22Rv1 (cell line): ENCODE measurements at regions not wholly inside any gene's neighbourhood (a gene's known extent, or its start where the extent isn't known, plus 50 kb on each side); places are given as distances from the start of the nearest gene placed in this dataset.

Experiments
- H3K27ac ChIP-seq: fragments of 450-650 bp; 2 replicates; pipeline ENCODE4 v1.5.1; 2017
- ZFX ChIP-seq: fragments of 450-650 bp; IDR thresholded peaks from 2 replicates; pipeline ENCODE4 v1.6.1; 2017; ENCODE audit warnings: antibody characterized with exemption, borderline replicate concordance
- TF ChIP-seq, protein P1 (sequence below): fragments of 450-650 bp; IDR thresholded peaks from 2 replicates; pipeline ENCODE4 v1.5.1; 2017; ENCODE audit warnings: mild to moderate bottlenecking

DNA sequence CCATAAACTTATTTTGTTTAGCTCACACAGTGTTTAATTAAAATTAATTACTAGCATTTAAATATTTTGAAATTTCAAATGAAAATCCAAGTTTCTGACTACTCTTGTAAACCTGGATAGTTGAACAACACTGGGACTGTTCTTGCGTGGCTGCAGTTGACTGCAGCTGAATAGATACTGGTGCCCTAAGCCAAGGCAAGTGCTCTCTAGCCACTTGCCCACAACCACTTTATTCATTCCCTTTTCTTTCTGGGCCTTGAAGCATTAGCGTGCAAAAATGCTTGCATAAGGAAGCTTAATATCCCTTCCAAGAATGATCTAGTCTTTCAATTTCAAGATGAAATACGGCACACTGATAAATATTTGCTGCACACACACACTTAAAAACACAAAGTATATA is 676.0 kb upstream of the MARCKS start:
- TF ChIP-seq, protein P1, sequence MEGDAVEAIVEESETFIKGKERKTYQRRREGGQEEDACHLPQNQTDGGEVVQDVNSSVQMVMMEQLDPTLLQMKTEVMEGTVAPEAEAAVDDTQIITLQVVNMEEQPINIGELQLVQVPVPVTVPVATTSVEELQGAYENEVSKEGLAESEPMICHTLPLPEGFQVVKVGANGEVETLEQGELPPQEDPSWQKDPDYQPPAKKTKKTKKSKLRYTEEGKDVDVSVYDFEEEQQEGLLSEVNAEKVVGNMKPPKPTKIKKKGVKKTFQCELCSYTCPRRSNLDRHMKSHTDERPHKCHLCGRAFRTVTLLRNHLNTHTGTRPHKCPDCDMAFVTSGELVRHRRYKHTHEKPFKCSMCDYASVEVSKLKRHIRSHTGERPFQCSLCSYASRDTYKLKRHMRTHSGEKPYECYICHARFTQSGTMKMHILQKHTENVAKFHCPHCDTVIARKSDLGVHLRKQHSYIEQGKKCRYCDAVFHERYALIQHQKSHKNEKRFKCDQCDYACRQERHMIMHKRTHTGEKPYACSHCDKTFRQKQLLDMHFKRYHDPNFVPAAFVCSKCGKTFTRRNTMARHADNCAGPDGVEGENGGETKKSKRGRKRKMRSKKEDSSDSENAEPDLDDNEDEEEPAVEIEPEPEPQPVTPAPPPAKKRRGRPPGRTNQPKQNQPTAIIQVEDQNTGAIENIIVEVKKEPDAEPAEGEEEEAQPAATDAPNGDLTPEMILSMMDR: no peak
- no peak for TF ChIP-seq ZFX
- H3K27ac ChIP-seq: no peak overlapping the region

DNA sequence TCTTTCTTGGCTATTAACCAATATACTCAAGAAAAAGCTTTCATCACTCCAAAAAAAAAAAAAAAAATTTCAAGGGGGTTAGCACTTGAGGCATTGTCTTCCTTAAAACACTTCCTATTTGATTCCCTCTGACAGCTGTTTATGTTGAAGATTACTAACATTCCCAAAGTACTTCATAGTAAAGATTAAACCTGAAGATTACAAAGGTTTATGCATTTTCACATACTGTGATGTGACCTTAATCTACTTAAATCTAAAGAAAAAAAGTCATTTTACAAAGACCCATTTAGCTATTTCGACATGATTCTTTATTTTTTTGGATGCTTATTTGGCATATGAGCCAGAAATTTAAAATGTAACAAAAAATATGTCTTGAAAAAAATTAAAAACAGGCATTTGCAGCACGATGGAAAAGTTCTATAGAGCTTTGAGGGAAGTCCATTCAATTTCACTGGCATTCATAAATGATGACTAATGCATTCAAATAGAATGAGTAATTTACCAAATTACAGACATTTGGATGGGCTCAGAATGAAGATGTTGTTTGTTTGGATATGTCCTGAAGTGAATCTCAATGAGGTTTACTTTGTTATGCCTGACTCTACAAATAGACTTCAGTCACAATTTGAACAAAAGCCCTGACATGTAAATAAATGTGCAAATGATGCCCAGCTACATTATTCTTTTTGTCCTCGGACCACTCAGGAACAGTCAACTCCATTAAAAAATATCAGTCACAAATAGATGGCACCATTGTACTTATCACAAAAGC is 674.6 kb upstream of the MARCKS start:
- no peak for TF ChIP-seq ZFX
- TF ChIP-seq, protein P1: no peak
- no peak overlapping the region for H3K27ac ChIP-seq

DNA sequence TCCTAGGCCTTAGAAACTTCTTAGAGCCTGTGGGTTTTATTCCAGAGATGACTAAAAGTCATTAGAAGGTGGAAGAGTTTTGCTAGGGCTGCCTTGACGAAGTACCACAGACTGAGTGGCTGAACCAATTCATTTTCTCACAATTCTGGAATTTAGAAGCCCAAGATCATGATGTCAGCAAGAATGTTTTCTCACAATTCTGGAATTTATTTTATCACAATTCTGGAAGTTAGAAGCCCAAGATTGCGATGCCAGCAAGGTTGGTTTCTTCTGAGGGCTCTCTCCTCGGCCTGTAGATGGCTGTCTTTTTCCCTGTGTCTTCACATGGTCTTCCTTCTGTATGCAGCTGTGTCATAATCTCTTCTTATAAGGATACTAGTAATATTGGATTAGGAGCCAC is 672.9 kb upstream of the MARCKS start:
- no peak overlapping the region for H3K27ac ChIP-seq
- TF ChIP-seq, protein P1: no peak
- no peak for TF ChIP-seq ZFX

DNA sequence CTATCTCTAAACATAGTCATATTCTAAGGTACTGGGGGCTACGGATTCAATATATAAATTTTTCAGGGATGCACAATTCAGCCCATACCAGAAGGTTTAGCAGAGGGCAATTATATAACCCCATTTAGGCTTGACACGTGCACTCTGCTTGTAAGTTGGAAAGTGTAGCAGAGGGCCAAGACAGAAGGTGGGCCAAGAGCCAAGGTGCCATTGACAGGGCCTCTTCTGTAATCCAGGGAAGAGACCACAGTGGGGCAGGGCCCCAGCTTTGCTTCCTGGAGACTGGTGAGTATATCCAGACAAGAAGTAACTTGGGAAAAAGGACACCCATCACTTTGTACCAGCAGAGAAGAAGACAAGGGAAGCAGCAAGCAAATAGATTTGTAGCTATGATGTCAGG is 672.4 kb upstream of the MARCKS start:
- H3K27ac ChIP-seq: no peak overlapping the region
- TF ChIP-seq, protein P1: no peak
- no peak for TF ChIP-seq ZFX

DNA sequence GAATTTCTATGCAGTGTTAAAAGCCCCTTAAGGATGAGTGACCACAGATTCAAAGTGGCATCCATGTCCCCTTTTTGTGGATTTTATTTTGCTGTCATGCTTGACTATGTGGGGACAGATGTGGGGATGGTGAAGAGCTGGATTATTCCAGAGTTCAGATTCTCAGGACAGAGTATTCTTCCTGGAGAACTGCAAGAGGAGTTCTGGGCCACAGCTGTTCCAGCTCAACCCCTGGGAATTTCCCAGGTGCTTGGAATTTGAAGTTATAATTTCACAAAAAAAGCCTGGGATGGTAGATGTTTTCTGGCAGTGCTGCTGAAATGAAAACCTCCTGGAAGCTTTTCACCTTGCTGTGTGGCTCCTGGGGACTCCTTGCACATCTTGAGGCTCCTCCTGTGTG is 671.8 kb upstream of the MARCKS start:
- TF ChIP-seq, protein P1: no peak
- TF ChIP-seq ZFX: no peak
- no peak overlapping the region for H3K27ac ChIP-seq

DNA sequence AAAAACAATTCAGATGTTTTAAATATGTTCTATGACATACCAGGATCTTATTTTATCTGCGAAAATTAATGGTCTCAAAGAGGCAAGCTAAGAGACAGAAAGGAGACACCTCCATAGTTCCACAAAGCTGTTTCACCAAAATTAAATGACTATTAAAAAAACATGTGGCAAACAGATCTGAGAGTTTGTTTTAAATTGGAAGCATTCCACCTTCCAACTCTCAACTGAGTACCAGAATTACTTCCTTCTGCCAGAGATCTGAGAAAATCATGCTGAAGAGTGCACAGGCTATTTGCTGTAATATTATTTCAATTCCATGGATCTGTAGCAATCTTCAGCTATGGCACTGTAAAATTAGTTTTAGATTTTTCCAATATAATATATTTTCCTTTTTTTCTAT is 669.5 kb upstream of the MARCKS start:
- TF ChIP-seq, protein P1: no peak
- no peak for TF ChIP-seq ZFX
- no peak overlapping the region for H3K27ac ChIP-seq

DNA sequence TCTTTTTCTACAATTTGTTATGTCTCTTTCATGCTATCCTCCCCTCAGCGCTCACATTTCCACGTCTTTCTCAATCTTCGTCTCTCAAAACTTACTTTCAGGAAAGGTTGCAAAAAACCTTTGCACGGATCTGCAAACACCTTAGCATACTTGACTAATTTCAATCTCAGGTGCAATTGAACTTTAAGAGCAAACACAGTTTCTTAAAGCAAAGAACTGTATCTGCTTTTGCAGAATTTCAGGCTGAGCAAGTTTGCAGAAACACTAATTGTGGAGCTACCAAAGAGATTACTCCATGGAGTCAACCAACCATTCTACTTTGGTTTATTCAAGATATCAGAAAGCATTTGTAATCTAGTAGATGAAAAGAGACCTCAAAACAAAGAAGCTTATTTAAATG is 668.2 kb upstream of the MARCKS start:
- no peak for TF ChIP-seq ZFX
- TF ChIP-seq, protein P1: no peak
- no peak overlapping the region for H3K27ac ChIP-seq
